ENCODE measurements at regions not wholly inside any gene's neighbourhood (a gene's known extent, or its start where the extent isn't known, plus 50 kb on each side); places are given as distances from the start of the nearest gene placed in this dataset.

GRCh38 chr13:85665286-85665685 is 133.9 kb downstream of the SLITRK6 start:
- H3K27me3 ChIP-seq (ENCODE audit: insufficient read depth, poor library complexity, severe bottlenecking), result no peaks in the 10 kb centered on the region
- no peak for DNase-seq (ENCODE audit: low read depth in 1 of 2, low spot score in 1 of 2)
- H3K4me3 ChIP-seq (replicated peaks; ENCODE audit: insufficient read depth, low read length), result no peak overlapping the region
- H3K27ac ChIP-seq (replicated peaks), result no peak overlapping the region
- TF ChIP-seq GABPA (IDR thresholded peaks at IDR 0.05; ENCODE audit: low read depth), result no peak
- no peak for TF ChIP-seq SPI1 (IDR thresholded peaks at IDR 0.05; ENCODE audit: borderline replicate concordance, low read depth)

GRCh38 chr13:85663856-85664255 is 135.4 kb downstream of the SLITRK6 start:
- no peak for DNase-seq (ENCODE audit: low read depth in 1 of 2, low spot score in 1 of 2)
- no peaks in the 10 kb centered on the region for H3K27me3 ChIP-seq (ENCODE audit: insufficient read depth, poor library complexity, severe bottlenecking)
- H3K27ac ChIP-seq (replicated peaks), result no peak overlapping the region
- TF ChIP-seq CTCF (IDR thresholded peaks at IDR 0.05; ENCODE audit: insufficient read depth, low read length) (no peak), POLR2AphosphoS5 (IDR thresholded peaks at IDR 0.05; ENCODE audit: low read depth) (no peak), GABPA (IDR thresholded peaks at IDR 0.05; ENCODE audit: low read depth) (no peak), REST (IDR thresholded peaks at IDR 0.05; ENCODE audit: insufficient replicate concordance, low read depth) (no peak), SPI1 (IDR thresholded peaks at IDR 0.05; ENCODE audit: borderline replicate concordance, low read depth) (no peak)
- H3K4me3 ChIP-seq (replicated peaks; ENCODE audit: insufficient read depth, low read length), result no peak overlapping the region

- no peak for DNase-seq (ENCODE audit: low read depth in 1 of 2, low spot score in 1 of 2)
- TF ChIP-seq SPI1 (IDR thresholded peaks at IDR 0.05; ENCODE audit: borderline replicate concordance, low read depth) (no peak), CTCF (IDR thresholded peaks at IDR 0.05; ENCODE audit: insufficient read depth, low read length) (no peak), GABPA (IDR thresholded peaks at IDR 0.05; ENCODE audit: low read depth) (no peak), POLR2AphosphoS5 (IDR thresholded peaks at IDR 0.05; ENCODE audit: low read depth) (no peak), REST (IDR thresholded peaks at IDR 0.05; ENCODE audit: insufficient replicate concordance, low read depth) (no peak)
- H3K27ac ChIP-seq (replicated peaks), result no peak overlapping the region
- H3K27me3 ChIP-seq (ENCODE audit: insufficient read depth, poor library complexity, severe bottlenecking), result no peaks in the 10 kb centered on the region
- H3K4me3 ChIP-seq (replicated peaks; ENCODE audit: insufficient read depth, low read length), result no peak overlapping the region
Measured at GRCh38 chr13:85662186-85662585, 137.0 kb downstream of the SLITRK6 start.

- DNase-seq (ENCODE audit: low read depth in 1 of 2, low spot score in 1 of 2), result no peak
- no peak overlapping the region for H3K27ac ChIP-seq (replicated peaks)
- no peak overlapping the region for H3K4me3 ChIP-seq (replicated peaks; ENCODE audit: insufficient read depth, low read length)
- TF ChIP-seq CTCF (IDR thresholded peaks at IDR 0.05; ENCODE audit: insufficient read depth, low read length) (no peak), POLR2AphosphoS5 (IDR thresholded peaks at IDR 0.05; ENCODE audit: low read depth) (no peak), REST (IDR thresholded peaks at IDR 0.05; ENCODE audit: insufficient replicate concordance, low read depth) (no peak), SPI1 (IDR thresholded peaks at IDR 0.05; ENCODE audit: borderline replicate concordance, low read depth) (no peak), GABPA (IDR thresholded peaks at IDR 0.05; ENCODE audit: low read depth) (no peak)
- H3K27me3 ChIP-seq (ENCODE audit: insufficient read depth, poor library complexity, severe bottlenecking), result no peaks in the 10 kb centered on the region
Measured at GRCh38 chr13:85661675-85662074, 137.5 kb downstream of the SLITRK6 start.
